ENCODE measurements at regions not wholly inside any gene's neighbourhood (a gene's known extent, or its start where the extent isn't known, plus 50 kb on each side); places are given as distances from the start of the nearest gene placed in this dataset.
"Not testable (repeated sequence)": the region's sequence is repeated elsewhere in the genome, so short reads cannot be mapped to it uniquely, and the experiment has no call there.

- no peak for DNase-seq (ENCODE audit: low read depth)
Observed at GRCh38 chr12:11539156-11539555, 110.3 kb upstream of the ETV6 start.

- no peak for DNase-seq (ENCODE audit: low read depth)
Observed at GRCh38 chr12:11540156-11540555, 109.3 kb upstream of the ETV6 start.

DNA sequence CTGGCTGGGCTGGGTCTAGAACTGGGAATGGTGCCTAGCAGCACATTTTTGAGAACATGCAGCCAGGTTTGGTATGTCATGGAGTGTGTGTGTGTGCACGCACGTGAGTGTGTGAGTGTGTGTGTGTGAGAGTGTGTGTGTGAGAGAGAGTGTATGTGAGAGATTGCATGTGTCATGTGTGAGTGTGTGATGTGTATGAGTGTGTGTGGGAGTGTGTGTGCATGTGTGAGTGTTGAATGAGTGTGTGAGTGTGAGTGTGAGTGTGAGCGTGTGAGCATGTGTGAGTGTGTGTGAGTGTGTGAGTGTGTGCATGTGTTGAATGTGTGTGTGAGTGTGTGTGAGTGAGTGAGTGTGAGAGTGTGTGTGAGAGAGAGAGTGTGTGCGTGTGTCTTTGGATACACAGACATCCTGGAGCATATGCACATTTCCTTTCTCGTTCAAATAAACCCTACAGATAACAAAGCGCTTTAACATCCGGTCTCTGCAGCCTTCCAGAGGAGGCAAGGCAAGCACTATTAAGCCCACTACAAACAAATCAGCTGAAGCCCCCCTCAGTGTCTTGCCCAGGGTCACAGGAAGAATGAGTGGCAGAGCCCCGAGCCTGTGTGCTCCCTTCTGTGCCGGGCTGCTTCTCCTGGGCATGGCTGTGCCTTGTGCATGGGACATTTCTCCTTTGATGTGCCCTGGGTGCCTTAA lies 108.7 kb upstream of the ETV6 start:
- DNase-seq (ENCODE audit: low read depth): no peak

- no peak for DNase-seq (ENCODE audit: low read depth)
Observed at GRCh38 chr12:11542599-11542998, 106.9 kb upstream of the ETV6 start.

DNA sequence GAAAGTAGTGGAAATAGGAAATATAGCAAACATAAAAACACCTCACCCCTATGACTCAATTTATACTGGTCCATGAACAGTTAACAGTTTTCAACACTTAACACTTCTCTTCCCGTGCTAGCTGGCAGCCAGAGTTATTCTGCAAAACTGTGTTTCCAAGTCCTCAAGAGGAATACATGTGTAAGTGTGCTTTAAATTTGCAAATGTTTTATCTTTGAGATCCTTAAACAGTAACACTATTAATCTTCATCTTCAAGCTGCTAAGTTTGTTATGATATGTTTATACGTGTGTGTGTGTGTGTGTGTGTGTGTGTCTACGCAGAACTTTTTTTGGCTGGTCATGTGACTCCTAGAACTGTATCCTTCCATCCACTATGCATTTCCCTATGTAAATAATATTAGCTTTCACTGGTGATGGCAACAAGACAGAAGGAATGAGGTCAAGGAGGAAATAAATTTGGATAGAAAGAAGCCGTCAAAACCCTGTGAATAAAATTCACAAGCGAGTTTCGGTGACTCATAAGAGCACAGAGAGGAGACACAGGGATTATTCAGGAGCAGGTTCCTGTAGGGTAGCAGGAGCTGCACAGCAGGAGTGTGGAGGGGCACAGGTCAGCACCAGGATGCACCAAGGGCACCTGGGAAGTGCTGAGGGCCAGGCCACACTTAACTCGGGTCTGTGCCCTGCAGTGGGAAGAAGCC lies 105.9 kb upstream of the ETV6 start:
- no peak for DNase-seq (ENCODE audit: low read depth)

GRCh38 chr12:11545484-11546330 lies 103.8 kb upstream of the ETV6 start:
- DNase-seq (ENCODE audit: low read depth): no peak

GRCh38 chr12:11546582-11547270 lies 102.7 kb upstream of the ETV6 start:
- DNase-seq (ENCODE audit: low read depth): not testable (repeated sequence)

DNA sequence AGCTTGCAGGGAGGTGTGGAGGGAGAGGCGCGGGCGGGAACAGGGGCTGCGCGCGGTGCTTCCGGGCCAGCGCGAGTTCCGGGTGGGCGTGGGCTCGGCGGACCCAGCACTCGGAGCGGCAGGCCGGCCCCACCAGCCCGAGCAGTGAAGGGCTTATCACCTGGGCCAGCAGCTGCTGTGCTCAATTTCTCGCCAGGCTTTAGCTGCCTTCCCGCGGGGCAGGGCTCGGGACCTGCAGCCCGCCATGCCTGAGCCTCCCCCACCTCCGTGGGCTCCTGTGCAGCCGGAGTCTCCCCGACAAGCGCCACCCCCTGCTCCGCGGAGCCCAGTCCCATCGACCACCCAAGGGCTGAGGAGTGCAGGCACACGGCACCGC lies 102.2 kb upstream of the ETV6 start:
- not testable (repeated sequence) for DNase-seq (ENCODE audit: low read depth)

- no peak for DNase-seq (ENCODE audit: low read depth)
Observed at GRCh38 chr12:11549119-11549518, 100.4 kb upstream of the ETV6 start.

DNA sequence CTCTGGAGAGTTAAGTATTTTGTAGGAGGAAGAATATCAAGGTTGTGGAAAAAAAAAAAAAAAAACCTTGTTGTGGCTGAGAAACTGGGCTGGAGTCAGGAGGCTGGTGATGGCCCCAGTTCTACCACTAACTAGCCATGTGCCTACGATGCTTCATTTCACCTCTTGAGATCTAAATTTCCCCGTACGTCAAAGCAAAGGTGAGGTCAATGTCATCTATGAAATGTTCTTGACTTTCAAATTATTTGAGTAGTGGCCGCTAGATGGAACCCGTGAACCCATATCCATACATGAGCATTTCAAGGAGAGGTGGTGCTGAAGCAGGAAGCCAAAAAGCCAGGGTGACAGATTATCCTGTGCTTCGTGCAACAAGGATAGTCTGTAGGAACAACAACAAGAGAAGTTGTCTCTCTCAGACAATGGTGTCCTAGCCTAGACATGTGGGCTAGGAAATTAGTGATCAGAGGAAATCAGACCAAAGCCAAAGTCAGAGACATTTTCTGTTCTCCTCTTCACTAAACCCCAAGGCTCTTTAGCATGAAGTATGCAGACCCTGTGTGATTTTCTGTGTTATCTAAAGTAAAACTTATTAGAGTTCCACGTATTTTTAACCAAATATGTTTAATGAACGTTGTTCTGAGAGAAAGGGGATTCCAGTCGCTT lies 95.5 kb upstream of the ETV6 start:
- DNase-seq (ENCODE audit: low read depth): no peak

DNA sequence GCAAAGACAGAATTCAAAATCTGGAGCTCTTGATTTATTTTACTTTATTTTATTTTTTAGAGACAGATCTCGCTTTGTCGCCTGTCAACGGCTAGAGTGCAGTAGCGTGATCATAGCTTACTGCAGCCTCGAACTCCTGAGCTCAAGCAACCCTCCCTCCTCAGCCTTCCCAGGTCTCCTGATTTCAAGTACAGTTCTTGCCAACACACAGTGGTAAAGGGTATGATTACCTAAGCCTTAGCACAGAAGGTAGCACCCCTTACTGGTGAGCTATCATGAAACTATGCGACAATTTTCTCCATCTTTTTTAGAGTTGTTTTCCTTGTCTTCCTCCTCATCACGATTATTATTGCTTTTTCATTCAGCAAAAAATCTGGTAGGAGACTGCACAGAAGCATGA lies 94.3 kb upstream of the ETV6 start:
- no peak for DNase-seq (ENCODE audit: low read depth)

DNA sequence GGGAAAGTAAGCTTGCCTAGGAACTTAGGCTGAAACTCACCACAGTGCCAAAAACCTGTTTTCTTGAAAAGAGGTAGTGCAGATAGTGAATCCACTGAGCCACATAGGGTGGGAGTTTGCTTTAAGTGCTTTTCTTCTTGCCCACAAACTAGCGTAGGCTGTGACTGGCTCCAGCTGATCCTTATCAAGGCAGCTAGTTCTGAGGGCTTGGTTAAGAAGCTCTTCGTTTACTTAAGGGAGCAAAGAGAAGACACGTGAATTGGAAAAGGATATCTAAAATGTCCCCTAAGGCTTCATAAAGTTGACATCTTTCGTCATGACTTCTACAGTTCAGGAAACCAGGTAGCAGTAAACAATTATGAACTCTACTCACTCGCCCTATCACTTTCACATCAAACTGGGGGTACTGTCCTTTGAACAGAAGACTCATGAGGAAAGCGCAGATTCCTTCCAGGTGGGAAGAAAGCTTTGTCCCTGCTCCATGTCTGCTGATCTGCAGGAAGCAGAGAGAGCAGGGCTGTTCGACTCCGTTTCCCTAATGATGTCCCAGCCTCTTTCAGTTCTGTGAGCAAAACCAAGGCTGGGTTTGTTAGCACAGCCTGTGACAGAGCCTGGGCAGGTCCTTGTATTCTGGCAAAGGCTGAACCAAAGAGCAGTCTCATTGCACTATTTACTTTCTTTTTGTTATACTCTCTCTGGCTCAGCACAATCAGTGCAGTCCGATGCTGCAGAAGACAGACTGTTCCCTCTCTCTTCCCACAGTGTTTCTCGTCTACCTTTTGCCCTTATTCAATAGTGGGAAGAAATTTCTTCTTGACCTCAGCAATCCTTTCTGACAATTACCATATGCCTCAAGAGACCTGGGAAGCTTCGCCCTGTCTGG lies 93.5 kb upstream of the ETV6 start:
- DNase-seq (ENCODE audit: low read depth): no peak

- DNase-seq (ENCODE audit: low read depth): no peak
Observed at GRCh38 chr12:11556682-11557081, 92.8 kb upstream of the ETV6 start.

- DNase-seq (ENCODE audit: low read depth): no peak
Observed at GRCh38 chr12:11559626-11560340, 89.7 kb upstream of the ETV6 start.

- no peak for DNase-seq (ENCODE audit: low read depth)
Observed at GRCh38 chr12:11561411-11561810, 88.1 kb upstream of the ETV6 start.

DNA sequence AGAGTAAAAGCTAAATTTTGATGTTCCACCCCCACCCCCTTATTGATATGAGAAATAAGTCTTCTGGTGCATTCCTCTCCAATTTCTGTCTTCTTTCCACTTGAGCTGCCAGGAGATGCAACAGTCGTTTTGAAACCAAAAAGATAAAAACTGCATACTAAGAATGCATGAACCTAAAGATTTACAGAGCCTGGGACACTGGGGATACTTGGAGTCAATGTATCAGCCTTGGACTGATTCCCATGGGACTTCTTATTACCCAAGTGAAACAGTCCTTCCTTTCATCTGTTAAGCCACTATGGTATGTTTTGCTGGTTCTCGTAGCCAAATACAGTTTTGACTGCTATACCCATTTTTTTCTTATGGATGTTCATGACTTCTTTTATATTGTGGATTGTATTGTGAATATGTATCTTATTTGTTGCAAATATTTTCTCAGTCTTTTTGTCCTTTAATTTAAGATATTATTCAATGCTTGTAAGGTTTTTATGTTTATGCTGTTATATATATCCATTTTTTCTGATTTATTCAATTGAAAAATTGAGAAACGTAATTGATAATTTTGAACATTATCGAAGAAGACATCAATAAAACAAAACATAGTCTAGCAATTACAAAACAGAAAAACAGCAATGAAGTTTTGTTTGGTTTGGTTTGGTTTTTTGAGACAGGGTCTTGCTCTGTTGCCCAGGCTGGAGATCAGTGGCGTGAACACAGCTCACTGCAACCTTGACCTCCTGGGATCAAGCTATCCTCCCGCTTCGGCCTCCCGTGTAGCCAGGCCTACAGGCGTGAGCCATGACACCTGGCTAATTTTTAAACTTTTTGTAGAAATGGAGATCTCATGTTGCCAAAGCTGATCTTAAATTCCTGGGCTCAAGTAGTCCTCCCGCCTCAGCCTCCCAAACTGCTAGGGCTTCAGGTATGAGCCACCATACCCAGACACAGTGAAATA lies 85.4 kb upstream of the ETV6 start:
- DNase-seq (ENCODE audit: low read depth): no peak

- DNase-seq (ENCODE audit: low read depth): no peak
Observed at GRCh38 chr12:11564984-11565651, 84.4 kb upstream of the ETV6 start.

DNA sequence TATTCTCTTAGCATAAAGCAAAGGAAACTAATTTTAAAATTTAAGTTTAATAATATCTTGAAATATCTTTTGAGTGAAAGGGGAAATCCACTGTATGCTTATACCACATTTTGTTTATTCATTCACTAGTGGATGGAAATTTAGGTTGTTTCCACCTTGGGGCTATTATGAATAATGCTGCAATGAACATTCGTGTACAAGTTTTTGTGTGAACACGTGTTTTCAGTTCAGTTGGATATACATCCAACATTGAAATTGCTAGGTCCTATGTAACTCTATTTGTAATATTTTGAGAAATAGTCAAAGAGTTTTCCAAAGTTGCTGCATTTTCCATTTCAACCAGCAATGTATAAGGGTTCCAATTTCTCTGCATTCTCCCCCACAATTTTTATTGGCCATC lies 83.7 kb upstream of the ETV6 start:
- no peak for DNase-seq (ENCODE audit: low read depth)

Measured in stimulated activated CD8-positive, alpha-beta memory T cell treated with anti-CD3 and anti-CD28 coated beads, Interleukin-15, amount 100 ng/mL, for 24 hours (primary cell).